Transverse colon (tissue), 4 donors: ENCODE measurements at regions not wholly inside any gene's neighbourhood (a gene's known extent, or its start where the extent isn't known, plus 50 kb on each side); places are given as distances from the start of the nearest gene placed in this dataset.

Experiments used
- DNase-seq: peaks from one replicate; pipeline ENCODE4 v3.0.0-alpha.2; 2019
- H3K27ac ChIP-seq, 4 donors: fragments of 200-600 bp; sonication (generic); 2 replicates each; pipeline ENCODE4 v1.5.1; 2016 to 2018; ENCODE audit warnings: inconsistent platforms in 4 of 4
- H3K27me3 ChIP-seq: fragments of 200-600 bp; sonication (generic); 2 replicates; pipeline ENCODE4 v1.5.1; 2017; ENCODE audit warnings: inconsistent platforms
- H3K36me3 ChIP-seq, 4 donors: fragments of 200-600 bp; sonication (generic); 2 replicates each; pipeline ENCODE4 v1.5.1; 2017 to 2019; ENCODE audit warnings: inconsistent platforms in 4 of 4
- H3K4me1 ChIP-seq, 4 donors: fragments of 200-600 bp; sonication (generic); 2 replicates each; pipeline ENCODE4 v1.5.1; 2017 to 2020; ENCODE audit warnings: inconsistent platforms in 4 of 4
- H3K4me3 ChIP-seq, 4 donors: fragments of 200-600 bp; sonication (generic); 1 replicate in 1 of 4; 2 replicates in 3 of 4; pipeline versions ENCODE4 v1.5.1 to v1.6.1; 2017 to 2019; ENCODE audit warnings: inconsistent platforms in 4 of 4
- H3K9me3 ChIP-seq, 2 donors: fragments of 200-600 bp; sonication (generic); 2 replicates each; pipeline ENCODE4 v1.5.1; 2017 to 2019; ENCODE audit warnings: inconsistent platforms in 2 of 2
- EP300 ChIP-seq: sonication (generic); formaldehyde crosslinking; IDR thresholded peaks from one replicate; pipeline ENCODE4 v1.6.1; 2017; ENCODE audit warnings: antibody characterized with exemption, low read depth
- POLR2A ChIP-seq: fragments of 450-650 bp; IDR thresholded peaks from one replicate; pipeline ENCODE4 v1.6.1; 2016; ENCODE audit warnings: antibody characterized with exemption, mild to moderate bottlenecking, moderate library complexity
- POLR2AphosphoS5 ChIP-seq, 3 donors: sonication (generic); formaldehyde crosslinking; IDR thresholded peaks; one replicate each; pipeline ENCODE4 v1.6.1; 2016; ENCODE audit warnings: antibody characterized with exemption in 3 of 3
- WGBS, 2 donors: methylation state at CpG; one replicate each; pipeline ENCODE4 v1.1.5; 2018; ENCODE audit warnings: low coverage in 1 of 2; 5-methylcytosine and 5-hydroxymethylcytosine counted together
- in situ Hi-C, 4 donors: fragments of 200-750 bp; cut with MboI; loops; one replicate each; pipeline versions ENCODE4 v1.15.0 to v1.15.1; 2017; ENCODE audit warnings: low sequenced_read_pairs in 3 of 4, low pct_ligation_motif_present in 1 of 4, low pct_unique_long_range_greater_than_20kb in 1 of 4
- intact Hi-C: fragments of 100-400 bp; cut with DNase I; formaldehyde crosslinking; loops from one replicate; pipeline ENCODE4 v1.15.1; 2023; ENCODE audit warnings: low total_unique reads
- TF ChIP-seq, protein P1 (sequence below), 5 experiments: fragments of 200-600 bp in 3 of 5; fragments of 450-650 bp in 2 of 5; sonication (generic) in 3 of 5; IDR thresholded peaks; 1 replicate in 2 of 5; 2 replicates in 3 of 5; pipeline ENCODE4 v1.5.1; 2016 to 2017; ENCODE audit warnings: antibody characterized with exemption in 5 of 5, inconsistent platforms in 3 of 5, mild to moderate bottlenecking in 2 of 5, moderate library complexity in 1 of 5

DNA sequence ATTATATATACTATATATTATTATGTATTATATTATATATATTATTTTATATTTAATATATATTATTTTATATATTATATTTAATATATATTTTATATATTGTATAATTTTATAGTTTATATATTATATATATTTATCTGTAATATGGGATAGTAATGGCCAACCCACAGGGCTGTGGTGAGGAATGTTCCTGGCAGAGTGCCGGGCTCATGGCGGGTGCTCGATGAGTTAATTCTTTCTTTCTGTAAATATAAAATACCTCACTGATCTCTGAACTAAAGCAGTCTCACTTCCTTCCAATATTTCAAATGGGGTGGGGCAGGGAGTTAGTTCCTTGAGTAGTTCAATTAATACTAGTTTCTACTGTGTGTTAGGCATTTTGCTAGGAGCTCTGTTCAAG is 389.4 kb downstream of the TSN start:
- intact Hi-C loops = no loop called here
- Histone ChIP-seq H3K27me3 (no peaks in the 10 kb centered on the region), H3K27ac (no peak overlapping the region), H3K36me3 (no peaks in the 10 kb centered on the region), H3K4me3 (no peak overlapping the region), H3K9me3 (no peaks in the 10 kb centered on the region), H3K4me1 (no peaks in the 10 kb centered on the region)
- no peak for DNase-seq
- TF ChIP-seq EP300 = no peak
- TF ChIP-seq, protein P1, sequence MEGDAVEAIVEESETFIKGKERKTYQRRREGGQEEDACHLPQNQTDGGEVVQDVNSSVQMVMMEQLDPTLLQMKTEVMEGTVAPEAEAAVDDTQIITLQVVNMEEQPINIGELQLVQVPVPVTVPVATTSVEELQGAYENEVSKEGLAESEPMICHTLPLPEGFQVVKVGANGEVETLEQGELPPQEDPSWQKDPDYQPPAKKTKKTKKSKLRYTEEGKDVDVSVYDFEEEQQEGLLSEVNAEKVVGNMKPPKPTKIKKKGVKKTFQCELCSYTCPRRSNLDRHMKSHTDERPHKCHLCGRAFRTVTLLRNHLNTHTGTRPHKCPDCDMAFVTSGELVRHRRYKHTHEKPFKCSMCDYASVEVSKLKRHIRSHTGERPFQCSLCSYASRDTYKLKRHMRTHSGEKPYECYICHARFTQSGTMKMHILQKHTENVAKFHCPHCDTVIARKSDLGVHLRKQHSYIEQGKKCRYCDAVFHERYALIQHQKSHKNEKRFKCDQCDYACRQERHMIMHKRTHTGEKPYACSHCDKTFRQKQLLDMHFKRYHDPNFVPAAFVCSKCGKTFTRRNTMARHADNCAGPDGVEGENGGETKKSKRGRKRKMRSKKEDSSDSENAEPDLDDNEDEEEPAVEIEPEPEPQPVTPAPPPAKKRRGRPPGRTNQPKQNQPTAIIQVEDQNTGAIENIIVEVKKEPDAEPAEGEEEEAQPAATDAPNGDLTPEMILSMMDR (IDR thresholded peaks at IDR 0.05) = no peak
- no peak for TF ChIP-seq POLR2AphosphoS5 (IDR thresholded peaks at IDR 0.05)
- TF ChIP-seq POLR2A = no peak
- in situ Hi-C loops = no loop called here
- WGBS, 2 donors = 82 to 85% methylated on average over 3 of the region's 3 CpGs

DNA sequence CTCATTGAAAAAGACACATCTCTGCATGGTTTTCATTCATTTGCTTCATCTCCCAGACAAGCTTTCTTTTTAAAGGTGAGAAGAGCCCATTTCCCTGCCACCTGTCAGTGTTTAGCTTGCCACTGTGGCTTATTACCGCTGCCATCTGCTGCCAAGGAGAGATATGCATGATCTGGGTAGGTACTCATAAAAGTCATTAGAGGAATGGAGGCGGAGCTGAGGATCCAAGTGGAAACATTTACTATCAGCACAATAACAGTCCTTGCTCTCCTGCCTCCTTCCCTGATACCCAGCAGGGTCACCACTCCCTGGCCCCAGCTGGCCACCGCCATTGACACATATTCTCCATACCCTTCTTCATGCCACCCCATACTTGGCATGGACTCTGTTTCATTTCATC is 390.4 kb downstream of the TSN start:
- H3K4me1 ChIP-seq = no peaks in the 10 kb centered on the region
- intact Hi-C loops (no loop called here), in situ Hi-C loops (no loop called here)
- 31 to 60% methylated on average over 3 of the region's 3 CpGs for WGBS, 2 donors
- no peaks in the 10 kb centered on the region for H3K36me3 ChIP-seq
- H3K9me3 ChIP-seq = no peaks in the 10 kb centered on the region
- DNase-seq = no peak
- H3K4me3 ChIP-seq = no peak overlapping the region
- H3K27me3 ChIP-seq = no peaks in the 10 kb centered on the region
- H3K27ac ChIP-seq = no peak overlapping the region
- TF ChIP-seq POLR2AphosphoS5 (IDR thresholded peaks at IDR 0.05) (no peak), POLR2A (no peak), EP300 (no peak)
- TF ChIP-seq, protein P1 (IDR thresholded peaks at IDR 0.05) = no peak

DNA sequence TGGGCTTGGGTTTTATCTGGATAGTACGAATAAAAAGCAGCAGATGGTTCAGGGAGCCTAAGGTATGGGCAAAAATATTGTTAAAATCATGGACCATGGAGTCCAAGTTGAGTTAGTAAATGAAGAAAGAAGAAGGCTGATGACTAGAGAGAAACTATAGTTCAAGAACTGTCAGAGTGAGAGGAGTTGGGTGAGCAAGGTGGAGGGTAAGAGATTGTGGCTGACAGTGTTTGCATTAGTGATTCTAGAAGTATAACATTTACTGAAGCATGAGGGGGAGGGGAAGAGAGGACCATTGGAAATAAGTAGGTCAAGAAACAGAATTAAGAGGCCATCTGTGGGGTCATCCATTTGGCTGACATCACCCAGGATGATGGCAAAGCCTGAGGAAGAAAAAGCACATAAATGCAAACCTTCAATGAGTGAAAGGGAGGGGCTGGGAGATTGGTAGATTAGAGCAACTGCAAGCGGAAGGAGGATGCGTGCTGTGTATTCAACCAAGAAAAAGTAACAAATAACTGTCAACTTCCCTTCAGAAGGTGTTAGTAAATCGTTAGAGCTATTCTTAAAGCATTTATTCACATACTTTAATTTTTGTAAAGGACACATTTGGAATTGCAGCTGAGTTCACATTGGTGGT is 392.8 kb downstream of the TSN start:
- no peaks in the 10 kb centered on the region for H3K27me3 ChIP-seq
- H3K9me3 ChIP-seq = no peaks in the 10 kb centered on the region
- no peak overlapping the region for H3K27ac ChIP-seq
- H3K4me3 ChIP-seq = no peak overlapping the region
- no peak for DNase-seq
- H3K36me3 ChIP-seq = no peaks in the 10 kb centered on the region
- H3K4me1 ChIP-seq = no peaks in the 10 kb centered on the region
- in situ Hi-C loops = no loop called here
- no peak for TF ChIP-seq POLR2A
- no peak for TF ChIP-seq POLR2AphosphoS5 (IDR thresholded peaks at IDR 0.05)
- TF ChIP-seq, protein P1 (IDR thresholded peaks at IDR 0.05) = no peak
- no peak for TF ChIP-seq EP300
- intact Hi-C loops = no loop called here
- WGBS, 2 donors = 75 to 81% methylated on average over 4 of the region's 4 CpGs

DNA sequence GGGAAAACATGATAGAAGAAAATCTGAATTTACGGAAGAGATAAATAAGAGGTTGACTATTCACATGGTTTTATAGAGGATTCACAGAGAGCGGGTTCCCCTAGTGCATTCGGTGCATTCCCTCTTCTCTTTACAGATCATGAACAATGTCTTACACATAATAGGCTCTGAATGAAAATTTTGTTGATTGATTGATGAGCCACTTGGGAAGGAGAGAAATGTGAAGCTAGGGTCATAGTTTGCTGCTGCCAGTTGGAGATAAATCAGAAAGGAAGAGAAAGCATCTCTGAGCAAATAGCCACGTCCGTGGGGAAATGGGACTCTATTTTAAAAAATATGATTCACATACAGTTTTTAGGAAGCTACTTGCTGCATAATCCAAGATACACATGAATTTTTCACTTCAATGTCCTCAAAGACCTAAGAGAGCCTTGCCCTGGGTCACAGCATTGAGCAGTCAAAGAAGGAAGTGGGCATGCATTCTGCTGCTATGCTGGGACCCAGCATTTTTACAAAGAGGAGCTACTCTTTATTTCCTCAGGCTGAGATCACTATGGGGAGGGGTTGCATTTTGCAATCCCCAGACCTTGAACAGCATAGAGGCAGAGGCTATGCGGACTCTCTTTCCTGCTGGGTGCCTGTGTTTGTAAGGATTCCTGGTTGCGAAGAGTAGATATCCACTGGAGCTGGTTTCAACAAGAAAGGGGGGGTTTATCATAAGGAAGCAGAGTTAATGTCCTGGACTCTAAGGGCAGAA is 395.3 kb downstream of the TSN start:
- no peak overlapping the region for H3K4me3 ChIP-seq
- H3K36me3 ChIP-seq = no peaks in the 10 kb centered on the region
- in situ Hi-C loops = no loop called here
- no peak for DNase-seq
- no peaks in the 10 kb centered on the region for H3K4me1 ChIP-seq
- H3K9me3 ChIP-seq = no peaks in the 10 kb centered on the region
- no peak overlapping the region for H3K27ac ChIP-seq
- WGBS, 2 donors = 77 to 80% methylated on average over 7 of the region's 7 CpGs
- intact Hi-C loops = no loop called here
- H3K27me3 ChIP-seq = no peaks in the 10 kb centered on the region
- TF ChIP-seq, protein P1 (IDR thresholded peaks at IDR 0.05) = no peak
- TF ChIP-seq POLR2AphosphoS5 (IDR thresholded peaks at IDR 0.05) (no peak), EP300 (no peak), POLR2A (no peak)
